PC-9 (cell line): ENCODE measurements at regions not wholly inside any gene's neighbourhood (a gene's known extent, or its start where the extent isn't known, plus 50 kb on each side); places are given as distances from the start of the nearest gene placed in this dataset.

Source experiments
- CTCF ChIP-seq: fragments of 200-600 bp; sonication (generic); conservative IDR thresholded peaks from 2 replicates; pipeline ENCODE4 v1.6.1; 2017; ENCODE audit warnings: mixed run types, antibody characterized with exemption, mild to moderate bottlenecking, moderate library complexity
- EZH2 ChIP-seq: fragments of 200-600 bp; sonication (generic); IDR thresholded peaks from 2 replicates; pipeline ENCODE4 v1.8.0; 2017; ENCODE audit warnings: antibody characterized with exemption, low read depth

- TF ChIP-seq CTCF (no peak), EZH2 (no peak)
Measured at GRCh38 chr12:81976661-81977060, 217.5 kb upstream of the PPFIA2 start.
